HG03520 (cell line): ENCODE measurements at regions not wholly inside any gene's neighbourhood (a gene's known extent, or its start where the extent isn't known, plus 50 kb on each side); places are given as distances from the start of the nearest gene placed in this dataset.
"Not testable (repeated sequence)": the region's sequence is repeated elsewhere in the genome, so short reads cannot be mapped to it uniquely, and the experiment has no call there.

Experiments
- ATAC-seq: cut with Tn5 transposase; IDR thresholded peaks from one replicate; pipeline ENCODE4 v1.9.1; 2021; ENCODE audit warnings: mild to moderate bottlenecking, moderate library complexity; ENCODE audit not compliant: unreplicated experiment

DNA sequence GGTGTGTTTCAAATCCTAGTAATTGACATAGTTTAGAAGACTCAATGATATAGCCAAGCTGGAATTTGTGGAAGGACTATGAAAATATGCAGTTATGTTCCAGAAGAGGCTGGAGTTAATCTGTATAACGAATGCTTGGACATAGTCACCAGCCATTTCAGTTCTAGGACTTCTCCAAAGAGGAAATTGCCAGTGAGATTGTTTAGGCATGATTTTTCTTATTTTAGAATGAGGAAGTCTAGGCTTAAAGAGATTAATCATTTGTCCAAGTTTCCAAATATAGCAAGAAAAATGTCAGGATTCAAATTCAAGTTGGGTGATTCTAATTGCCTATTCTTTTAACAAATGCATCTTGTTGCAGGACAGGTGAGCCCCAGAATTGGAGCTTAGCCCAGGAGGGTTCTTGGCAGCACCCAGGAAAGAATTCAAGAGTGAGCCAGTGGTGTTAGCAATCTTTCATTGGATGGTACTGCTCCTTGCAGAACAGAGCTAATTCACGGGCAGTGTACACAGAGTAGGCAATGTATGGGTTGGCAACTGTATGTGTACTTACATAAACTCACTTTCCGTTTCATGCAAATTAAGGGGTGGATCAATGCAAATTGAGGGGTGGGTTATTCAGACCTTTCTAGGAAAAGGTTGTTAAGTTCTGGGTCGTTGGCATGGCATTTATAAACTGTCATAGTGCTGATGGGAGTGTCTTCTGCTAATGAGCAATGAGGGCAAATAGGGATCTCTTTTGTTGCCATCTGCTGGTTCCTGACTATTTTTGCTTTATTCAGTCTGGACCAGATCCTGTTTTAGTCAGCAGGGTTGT, 763.1 kb upstream of the SLITRK1 start:
- ATAC-seq: no peak

- ATAC-seq: no peak
Observed at GRCh38 chr13:84641491-84641890, 759.2 kb upstream of the SLITRK1 start.

- no peak for ATAC-seq
Observed at GRCh38 chr13:84640691-84641090, 758.4 kb upstream of the SLITRK1 start.

- no peak for ATAC-seq
Observed at GRCh38 chr13:84630476-84630875, 748.2 kb upstream of the SLITRK1 start.

DNA sequence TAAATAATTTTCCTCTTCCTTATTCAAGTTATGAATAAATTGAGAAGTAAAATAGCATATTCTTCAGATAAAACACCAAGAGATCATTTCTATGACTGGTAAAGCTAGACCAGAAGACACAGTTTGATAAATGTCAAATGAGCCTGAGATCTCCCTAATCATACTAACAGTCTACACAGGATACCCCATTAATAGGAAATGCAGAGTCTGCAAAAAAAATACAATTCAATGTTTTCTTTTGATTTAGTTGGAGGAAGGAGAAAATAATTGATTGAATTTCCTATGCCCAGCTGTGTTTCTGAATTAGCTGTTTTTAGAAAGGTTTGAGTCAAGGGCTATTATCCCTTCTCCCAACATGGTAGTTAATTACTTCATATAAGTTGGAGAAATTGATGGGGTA, 734.6 kb upstream of the SLITRK1 start:
- ATAC-seq: no peak

- no peak for ATAC-seq
Observed at GRCh38 chr13:84609716-84610115, 727.4 kb upstream of the SLITRK1 start.

DNA sequence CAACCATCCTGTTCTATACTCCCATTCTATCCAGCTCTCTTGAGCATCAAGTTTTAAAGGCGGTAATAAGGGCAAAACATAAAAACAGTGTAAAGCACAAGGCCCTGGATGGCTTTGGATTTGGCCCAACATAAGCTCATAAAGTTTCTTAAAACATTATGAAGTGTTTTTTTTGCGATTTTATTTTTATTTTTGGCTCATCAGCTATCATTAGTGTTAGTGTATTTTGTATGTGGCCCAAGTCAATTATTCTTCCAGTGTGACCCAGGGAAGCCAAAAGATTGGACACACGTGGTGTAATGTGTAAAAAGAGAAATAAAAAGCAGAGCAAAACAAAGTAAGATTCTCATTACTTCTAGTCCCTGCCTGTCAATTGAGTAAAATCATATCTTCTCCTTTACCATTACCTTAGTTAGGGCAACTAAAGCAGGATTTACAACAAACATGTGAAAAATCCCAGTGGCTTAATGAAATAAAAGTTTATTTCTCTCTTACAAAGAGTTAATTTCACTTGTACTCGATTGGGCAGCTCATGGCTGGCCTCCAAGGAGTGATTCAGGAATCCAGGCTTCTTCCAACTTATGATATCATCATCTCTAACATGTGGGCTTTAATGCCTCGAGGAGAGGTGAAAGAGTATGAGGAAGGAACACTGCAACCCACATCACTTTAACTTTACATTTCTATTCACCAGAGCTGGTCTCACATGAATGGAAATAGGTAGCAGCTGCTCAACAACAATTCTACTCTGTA, 725.2 kb upstream of the SLITRK1 start:
- ATAC-seq: no peak

- no peak for ATAC-seq
Observed at GRCh38 chr13:84606616-84607015, 724.3 kb upstream of the SLITRK1 start.

DNA sequence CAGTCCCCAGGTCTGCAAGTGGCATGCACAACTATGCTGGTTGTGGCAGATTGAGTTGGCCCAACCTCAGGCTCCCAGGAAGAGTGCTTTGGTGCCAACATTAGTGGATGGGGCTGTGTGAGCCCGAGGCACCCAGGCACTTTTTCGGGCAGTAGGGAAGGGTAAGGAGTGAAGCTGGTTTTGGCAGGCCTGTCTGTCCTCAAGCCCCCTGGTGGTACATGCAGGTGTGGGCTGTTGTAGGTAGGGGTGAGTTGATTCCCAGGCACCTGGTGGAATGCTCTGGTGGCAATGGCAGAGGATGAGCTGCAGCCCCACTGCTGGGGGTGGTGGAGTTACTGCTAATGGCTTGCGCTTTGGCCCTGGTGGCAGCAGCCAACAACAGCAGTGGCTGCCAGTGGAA, 723.7 kb upstream of the SLITRK1 start:
- ATAC-seq: no peak

DNA sequence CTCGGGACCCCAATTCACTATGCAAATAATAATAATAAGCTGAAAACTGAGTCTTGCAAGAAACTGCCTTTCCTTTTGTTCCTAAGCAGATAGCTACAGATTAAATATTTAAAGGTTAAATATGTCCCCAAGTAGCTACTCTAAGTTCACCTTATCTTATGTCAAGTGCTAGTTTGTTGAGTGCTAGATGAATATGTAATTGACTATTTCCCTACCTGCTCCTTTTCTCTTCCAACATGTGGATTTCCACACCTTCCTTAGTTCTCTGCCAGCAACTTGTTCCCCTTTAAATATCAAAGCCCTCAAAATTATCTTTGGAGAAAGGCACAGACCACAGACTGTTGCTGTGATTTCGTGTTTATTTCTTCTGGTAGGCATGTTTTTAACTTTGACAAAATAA, 709.2 kb upstream of the SLITRK1 start:
- no peak for ATAC-seq

DNA sequence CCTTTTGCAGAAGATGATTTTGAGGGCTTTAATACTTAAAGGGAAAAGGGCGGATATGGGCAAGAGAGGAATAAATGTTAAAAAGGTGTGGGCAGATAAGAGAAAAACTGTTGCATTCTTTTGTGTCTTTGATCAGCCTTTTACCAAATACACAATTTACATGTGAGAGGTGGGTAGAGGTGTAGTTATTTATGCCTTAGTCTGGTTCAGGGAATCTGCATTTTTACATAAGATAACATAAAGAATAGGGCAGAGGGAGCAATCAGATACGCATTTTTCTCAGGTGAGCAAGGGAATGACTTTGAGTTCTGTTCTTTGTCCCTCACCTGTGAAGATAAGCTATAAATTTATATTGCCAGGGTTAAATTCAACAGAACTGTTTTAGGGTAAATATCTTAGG, 708.4 kb upstream of the SLITRK1 start:
- ATAC-seq: no peak

- no peak for ATAC-seq
Observed at GRCh38 chr13:84588023-84588422, 705.7 kb upstream of the SLITRK1 start.

GRCh38 chr13:84579901-84580300, 697.6 kb upstream of the SLITRK1 start:
- ATAC-seq: not testable (repeated sequence)

DNA sequence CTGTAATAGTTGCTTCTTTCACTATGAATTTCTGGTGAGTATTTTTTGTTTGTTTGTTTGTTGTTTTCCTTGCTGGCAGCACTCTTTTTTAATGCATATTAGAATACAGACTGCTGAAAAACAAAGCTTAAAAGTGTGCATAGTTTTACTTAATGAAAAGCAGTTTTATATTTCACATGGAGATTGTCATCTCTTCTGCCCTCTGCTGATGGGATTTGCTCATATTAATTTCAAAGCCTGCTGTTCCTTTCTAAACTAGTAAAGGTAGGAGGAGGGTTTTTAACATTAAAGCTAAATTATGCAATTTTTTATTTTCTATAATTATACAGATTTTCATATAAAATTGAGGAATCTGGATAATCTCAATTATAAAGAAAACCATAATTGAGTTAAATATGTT, 692.6 kb upstream of the SLITRK1 start:
- ATAC-seq: no peak

- ATAC-seq: no peak
Observed at GRCh38 chr13:84571264-84571663, 689.0 kb upstream of the SLITRK1 start.

- ATAC-seq: no peak
Observed at GRCh38 chr13:84570831-84571230, 688.6 kb upstream of the SLITRK1 start.

DNA sequence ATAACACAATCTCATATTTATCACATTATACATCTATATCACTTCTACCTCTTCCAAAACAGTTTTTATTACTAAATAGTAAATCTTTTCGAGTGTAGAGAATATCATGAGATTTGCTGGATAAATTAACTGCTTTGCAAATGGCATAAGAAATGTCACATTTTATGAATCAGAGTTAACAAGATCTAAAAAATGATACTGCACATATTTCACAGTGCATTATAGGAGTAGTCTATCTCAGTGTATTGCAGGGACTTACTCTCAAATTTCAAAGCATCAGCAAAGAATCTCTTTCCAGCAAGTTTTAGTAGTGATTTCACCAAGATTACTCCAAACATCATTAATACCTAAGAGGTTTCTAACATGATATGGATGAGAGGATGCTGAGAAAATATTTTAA, 687.1 kb upstream of the SLITRK1 start:
- no peak for ATAC-seq

- no peak for ATAC-seq
Observed at GRCh38 chr13:84567848-84568247, 685.6 kb upstream of the SLITRK1 start.

DNA sequence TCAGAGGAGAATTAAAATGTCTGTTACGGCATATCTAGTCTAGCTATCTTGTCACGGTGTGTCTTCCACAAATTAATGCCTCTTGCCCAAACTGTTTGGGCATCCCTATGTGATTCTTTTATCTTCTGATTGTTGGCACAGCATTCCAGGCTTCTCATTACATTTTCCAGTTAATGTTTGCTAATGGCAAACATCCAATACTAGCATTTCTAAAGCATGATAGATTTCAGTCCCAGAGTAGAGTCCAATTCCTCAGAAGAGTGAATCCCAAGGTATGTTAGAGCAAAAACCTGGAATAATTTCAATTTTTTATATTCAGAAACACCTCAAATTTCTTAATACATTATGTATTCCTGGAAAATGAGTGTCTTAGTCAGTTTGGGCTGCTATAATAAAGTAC, 684.5 kb upstream of the SLITRK1 start:
- ATAC-seq: no peak

DNA sequence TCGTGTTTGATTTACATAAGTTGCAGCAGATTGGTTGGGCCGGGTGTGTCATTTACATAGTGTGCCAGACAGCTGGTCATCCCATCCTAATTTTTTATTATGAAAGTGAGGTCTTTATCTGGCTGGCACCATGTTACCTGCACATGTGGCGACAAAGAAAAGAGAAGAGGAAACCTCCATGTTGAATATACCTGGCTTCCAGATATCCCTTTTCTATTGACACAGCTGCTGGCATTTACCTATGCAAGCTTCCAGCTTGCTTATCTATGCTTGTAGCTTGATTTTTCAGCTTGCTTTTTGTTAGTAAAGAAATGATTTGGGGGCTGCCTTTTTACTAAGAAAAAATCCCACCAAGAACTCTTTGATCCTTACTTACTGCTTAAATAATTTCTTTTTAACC, 681.3 kb upstream of the SLITRK1 start:
- ATAC-seq: no peak

GRCh38 chr13:84553227-84553626, 671.0 kb upstream of the SLITRK1 start:
- ATAC-seq: no peak

DNA sequence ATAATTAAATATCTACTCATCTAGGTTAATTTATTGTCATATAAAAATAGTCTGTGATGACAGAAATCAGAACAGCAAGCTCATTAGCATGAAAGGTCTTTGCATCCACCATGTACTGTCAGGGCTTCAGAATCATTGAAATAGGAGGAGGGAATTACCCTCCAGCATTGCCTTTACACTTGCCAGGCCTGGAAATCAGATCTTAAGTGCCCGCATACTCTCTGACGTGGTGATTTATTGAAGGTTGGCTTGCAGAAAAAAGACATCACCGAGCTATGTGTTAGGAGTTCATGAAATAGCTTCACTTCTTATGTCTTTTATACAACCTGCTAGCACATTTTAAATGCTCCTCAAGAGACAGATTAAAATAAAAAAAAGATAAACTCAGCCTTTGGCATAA, 661.7 kb upstream of the SLITRK1 start:
- no peak for ATAC-seq
